Skeletal muscle cell (primary cell): ENCODE measurements at regions not wholly inside any gene's neighbourhood (a gene's known extent, or its start where the extent isn't known, plus 50 kb on each side); places are given as distances from the start of the nearest gene placed in this dataset.
"Not testable (repeated sequence)": the region's sequence is repeated elsewhere in the genome, so short reads cannot be mapped to it uniquely, and the experiment has no call there.

Source experiments
- DNase-seq: peaks from one replicate; pipeline ENCODE4 v3.0.0-alpha.2; 2010; ENCODE audit warnings: low read depth
- H3K4me3 ChIP-seq: 2 replicates; pipeline ENCODE4 v1.5.1; 2011; ENCODE audit warnings: low read depth, mild to moderate bottlenecking, control low read depth, low read length, moderate library complexity

DNA sequence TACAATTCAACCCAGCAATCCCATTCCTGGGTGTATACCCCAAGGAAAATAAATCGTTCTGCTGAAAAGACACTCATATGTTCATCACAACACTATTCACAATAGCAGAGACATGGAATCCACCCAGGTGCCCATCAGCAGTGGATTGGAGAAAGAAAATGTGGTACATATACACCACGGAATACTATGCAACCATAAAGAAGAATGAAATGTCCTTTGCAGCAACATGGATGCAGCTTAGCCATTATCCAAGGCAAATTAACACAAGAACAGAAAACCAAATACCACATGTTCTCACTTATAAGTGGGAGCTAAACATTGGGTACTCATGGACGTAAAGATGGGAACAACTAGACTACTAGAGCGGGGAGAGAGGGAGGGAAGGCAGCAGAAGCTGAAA is 207.8 kb downstream of the GATA3 start:
- no peak overlapping the region for H3K4me3 ChIP-seq
- no peak for DNase-seq

DNA sequence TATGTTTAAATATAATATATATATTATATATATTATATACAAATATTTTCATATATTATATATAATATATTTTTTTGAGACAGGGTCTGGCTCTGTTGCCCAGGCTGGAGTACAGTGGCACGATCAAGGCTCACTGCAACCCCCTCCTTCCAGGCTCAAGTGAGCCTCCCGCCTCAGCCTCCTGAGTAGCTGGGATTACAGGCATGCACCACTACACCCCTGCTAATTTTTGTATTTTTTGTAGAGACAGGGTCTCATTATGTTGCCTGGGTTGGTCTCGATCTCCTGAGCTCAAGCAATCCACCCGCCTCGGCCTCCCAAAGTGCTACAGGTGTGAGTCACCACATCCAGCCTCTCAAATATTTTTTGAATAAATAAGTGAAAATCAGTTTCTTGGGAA is 215.5 kb downstream of the GATA3 start:
- no peak overlapping the region for H3K4me3 ChIP-seq
- no peak for DNase-seq

GRCh38 chr10:8272794-8273425 is 218.4 kb downstream of the GATA3 start:
- no peak overlapping the region for H3K4me3 ChIP-seq
- no peak for DNase-seq

- no peak for DNase-seq
- H3K4me3 ChIP-seq = no peak overlapping the region
Measured at GRCh38 chr10:8273749-8274148, 219.3 kb downstream of the GATA3 start.

DNA sequence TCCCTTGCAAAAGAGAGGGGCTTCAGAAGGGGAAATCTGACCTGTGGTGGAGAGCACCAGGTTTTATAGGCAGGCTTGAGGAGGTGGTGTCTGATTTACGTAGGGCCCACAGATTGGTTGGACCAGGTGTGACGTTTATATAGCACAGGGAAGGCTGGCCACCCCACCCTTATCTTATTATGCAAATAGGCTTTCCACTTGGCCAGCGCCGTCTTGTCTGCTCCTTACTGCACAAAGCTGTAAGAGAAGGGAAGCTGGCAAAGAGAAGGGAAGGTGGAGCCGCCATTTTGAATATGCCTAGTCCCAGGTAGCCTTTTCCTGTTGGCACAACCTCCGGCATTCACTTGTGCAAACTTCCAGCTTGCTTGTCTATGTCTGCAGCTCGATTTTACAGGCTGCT is 221.4 kb downstream of the GATA3 start:
- no peak overlapping the region for H3K4me3 ChIP-seq
- DNase-seq = no peak

GRCh38 chr10:8278099-8278498 is 223.6 kb downstream of the GATA3 start:
- H3K4me3 ChIP-seq = no peak overlapping the region
- DNase-seq = no peak

DNA sequence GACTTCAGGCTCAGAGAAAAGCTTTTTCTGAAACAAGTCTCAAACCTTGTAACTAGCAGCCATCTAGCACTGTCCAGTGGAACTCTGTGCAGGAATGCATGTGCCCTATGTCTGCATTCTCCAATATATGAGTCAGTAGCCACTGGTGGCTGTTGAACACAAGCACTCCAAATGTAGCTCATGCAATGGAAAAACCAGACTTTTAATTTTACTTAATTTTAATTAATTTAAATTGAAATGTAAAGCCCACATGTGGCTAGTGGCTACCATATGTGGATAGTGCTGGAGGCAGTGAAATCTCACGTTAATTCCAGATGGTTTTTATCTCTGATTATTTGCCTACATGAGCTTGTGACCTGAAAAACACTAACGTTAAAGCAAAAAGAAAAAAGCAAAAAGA is 225.1 kb downstream of the GATA3 start:
- no peak overlapping the region for H3K4me3 ChIP-seq
- DNase-seq = no peak

GRCh38 chr10:8280946-8281345 is 226.5 kb downstream of the GATA3 start:
- no peak for DNase-seq
- no peak overlapping the region for H3K4me3 ChIP-seq

- H3K4me3 ChIP-seq = no peak overlapping the region
- no peak for DNase-seq
Measured at GRCh38 chr10:8282340-8282739, 227.9 kb downstream of the GATA3 start.

DNA sequence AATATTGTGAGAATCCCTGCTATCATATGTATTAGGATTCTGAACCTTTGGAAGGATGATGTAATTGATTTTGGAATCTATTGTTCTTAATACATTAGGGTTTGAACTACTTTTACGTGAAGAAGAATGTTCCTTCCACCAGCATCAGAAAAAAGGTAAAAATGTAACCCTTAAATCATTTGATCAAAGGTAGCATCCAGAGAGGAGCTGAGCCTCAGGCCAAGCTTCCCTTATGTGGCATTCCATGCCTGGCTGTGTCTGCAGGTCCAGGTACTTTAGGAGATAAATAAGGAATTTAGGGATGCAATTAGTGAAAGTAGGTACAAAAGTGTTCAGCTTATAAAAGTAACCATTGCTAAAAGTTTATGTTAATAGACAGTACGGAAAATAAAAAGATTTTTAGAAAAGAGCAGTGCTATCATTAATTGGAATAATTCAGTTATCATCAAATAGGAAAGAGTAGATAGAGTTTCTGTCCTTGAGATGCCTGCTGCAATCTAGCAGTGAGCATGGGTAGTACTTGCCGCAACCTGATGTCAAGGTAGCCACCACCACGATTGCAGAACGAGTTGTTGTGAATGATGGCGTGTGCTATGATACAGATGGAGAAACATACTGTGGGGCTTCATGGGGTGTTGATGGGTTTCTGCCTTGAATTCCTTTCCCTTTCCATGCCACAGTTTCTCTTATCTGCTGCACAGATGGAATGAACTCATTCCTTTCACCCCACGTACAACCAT is 228.8 kb downstream of the GATA3 start:
- no peak for DNase-seq
- H3K4me3 ChIP-seq = no peak overlapping the region

DNA sequence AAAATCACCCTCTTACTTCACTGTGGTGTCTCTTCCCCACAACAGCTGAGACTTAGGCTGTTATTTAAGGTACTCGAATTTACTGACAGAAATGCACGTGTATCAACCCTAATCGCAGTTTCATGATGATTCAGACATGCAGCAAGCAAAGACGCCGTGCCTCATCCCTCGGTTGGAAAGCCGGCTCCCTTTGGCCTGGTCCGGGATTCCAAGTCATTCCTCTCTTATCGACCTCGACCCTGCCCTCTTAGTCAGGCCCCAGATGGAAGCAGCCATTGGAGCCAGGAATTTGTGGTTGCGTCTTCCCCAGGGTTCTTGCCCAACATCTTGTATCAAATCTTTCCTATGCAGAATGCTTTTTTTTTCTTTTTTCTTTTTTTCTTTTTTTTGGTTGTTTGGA is 229.5 kb downstream of the GATA3 start:
- no peak overlapping the region for H3K4me3 ChIP-seq
- no peak for DNase-seq

GRCh38 chr10:8285970-8286369 is 231.5 kb downstream of the GATA3 start:
- H3K4me3 ChIP-seq, DNase-seq: not testable (repeated sequence)

DNA sequence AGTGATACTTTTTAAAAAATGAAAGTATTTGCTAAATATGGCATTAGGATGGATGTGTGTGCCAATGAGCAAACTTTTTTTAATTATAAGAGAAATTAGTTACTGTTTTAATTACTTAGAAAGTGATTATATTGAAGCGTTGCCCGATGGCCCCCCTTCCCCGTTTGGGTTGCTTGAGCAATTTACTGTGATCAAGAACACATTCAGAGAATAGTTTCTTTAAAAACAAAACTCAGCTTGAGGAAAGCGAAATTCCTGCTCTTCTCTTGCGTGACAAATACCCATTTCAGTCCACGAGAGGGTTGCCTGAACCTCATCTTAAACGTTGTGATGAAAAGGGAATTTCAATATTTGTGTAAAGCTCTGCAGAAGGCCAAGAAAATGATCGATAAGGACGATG is 234.1 kb downstream of the GATA3 start:
- no peak for DNase-seq

GRCh38 chr10:8289186-8289924 is 234.9 kb downstream of the GATA3 start:
- no peak overlapping the region for H3K4me3 ChIP-seq
- DNase-seq = no peak

More for the DNA sequence above, 234.1 kb downstream of the GATA3 start:
- no peak overlapping the region for H3K4me3 ChIP-seq

- no peak overlapping the region for H3K4me3 ChIP-seq
- no peak for DNase-seq
Measured at GRCh38 chr10:8294779-8295178, 240.3 kb downstream of the GATA3 start.

DNA sequence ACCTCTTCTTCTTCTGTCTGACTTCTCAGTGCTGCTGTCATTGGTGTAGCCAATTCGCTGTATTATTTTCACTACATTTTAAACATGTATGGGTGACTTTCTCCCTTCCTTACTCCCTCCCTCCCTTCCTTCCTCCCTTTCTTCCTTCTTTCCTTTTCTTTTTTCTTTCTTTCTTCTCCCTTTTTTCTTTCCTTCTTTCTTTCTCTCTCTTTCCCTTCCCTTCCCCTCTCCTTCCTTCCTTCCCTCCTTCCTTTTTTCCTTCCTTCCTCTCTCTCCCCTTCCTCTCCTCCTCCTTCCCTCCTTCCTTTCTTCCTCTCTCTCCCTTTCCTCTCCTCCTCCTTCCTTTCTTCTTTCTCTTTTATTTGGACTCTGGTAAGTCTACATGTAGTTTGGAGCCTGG is 240.8 kb downstream of the GATA3 start:
- no peak for DNase-seq
- no peak overlapping the region for H3K4me3 ChIP-seq

DNA sequence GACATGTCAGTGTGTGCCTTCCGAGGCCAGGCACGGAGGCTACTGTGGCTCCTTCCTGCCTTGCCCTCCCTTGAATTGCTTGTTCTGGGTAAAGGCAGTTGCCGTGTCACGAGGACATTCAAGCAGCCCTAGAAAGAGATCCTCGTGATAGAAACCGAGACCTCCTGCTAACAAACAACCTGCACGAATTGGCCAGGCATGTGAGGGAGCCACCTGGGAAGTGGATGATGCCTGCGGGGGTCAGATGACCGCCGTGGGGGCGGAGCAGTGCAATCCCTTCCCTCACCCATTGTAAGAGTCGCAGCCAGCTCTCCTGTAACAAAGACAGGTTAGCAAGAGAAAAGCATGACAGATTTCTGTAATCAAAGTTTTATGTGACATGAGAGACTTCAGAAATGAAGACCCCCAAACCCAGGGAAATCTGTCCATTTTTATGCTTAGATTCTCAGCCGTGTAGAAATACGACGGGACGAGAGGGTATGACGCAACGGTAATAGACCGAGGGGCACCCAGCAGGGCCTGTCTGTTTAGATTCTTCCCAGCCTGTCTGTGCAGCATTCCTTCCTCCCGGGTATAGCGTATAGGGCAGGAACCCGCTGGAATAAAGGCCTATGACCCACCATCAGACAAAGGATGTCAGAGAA is 241.7 kb downstream of the GATA3 start:
- H3K4me3 ChIP-seq = no peak overlapping the region
- DNase-seq = no peak

DNA sequence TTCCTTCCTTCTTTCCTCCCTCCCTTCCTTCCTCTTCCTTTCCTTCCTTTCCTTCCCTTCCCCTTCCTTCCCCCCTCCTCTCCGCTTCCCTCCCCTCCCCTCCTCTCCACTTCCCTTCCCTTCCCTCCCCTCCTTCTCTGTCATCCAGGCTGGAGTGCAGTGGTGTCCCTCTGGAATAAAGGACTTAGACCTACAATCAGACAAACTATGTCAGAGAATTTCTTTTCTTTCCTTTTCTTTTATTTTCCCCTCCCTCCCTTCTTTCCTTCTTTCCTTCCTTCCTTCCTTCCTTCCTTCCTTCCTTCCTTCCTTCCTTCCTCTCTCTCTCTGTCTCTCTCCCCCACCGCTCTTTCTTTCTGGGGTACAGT is 242.2 kb downstream of the GATA3 start:
- no peak overlapping the region for H3K4me3 ChIP-seq
- no peak for DNase-seq

DNA sequence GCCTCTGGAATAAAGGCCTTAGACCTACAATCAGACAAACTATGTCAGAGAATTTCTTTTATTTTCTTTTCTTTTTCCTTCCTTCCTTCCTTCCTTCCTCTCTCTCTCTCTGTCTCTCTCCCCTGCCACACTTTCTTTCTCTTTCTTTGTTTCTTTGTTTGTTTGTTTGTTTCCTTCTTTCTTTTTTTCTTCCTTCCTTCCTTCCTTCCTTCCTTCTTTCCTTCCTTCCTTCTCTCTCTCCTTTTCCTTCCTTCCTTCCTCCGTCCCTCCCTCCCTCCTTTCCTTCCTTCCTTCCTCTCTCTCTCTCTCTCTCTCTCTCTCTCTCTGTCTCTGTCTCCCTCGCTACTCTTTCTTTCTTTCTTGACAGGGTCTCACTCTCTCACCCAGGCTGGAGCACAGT is 242.6 kb downstream of the GATA3 start:
- DNase-seq = no peak
- H3K4me3 ChIP-seq = no peak overlapping the region

DNA sequence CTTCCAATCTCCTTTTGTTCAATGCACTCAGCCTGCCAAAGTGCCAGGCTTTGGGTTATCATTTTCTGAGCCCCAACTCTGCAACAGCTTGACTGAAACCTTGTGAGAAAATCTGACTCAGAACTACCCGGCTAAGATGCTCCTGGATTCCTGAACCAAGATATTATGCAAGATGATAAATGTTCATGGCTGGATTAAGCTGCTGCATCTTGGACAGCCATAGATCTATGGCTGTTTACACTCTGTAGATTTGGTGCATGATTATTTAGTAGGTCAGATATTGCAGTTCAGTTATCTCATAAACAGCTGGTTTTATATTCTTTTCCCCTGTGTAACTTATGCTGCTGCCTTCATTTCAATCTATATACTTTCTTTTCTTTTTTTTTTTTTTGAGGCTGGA is 243.5 kb downstream of the GATA3 start:
- no peak overlapping the region for H3K4me3 ChIP-seq
- DNase-seq = no peak
